ENCODE measurements at regions not wholly inside any gene's neighbourhood (a gene's known extent, or its start where the extent isn't known, plus 50 kb on each side); places are given as distances from the start of the nearest gene placed in this dataset.

GRCh38 chr15:35741395-35741794, 195.4 kb upstream of the DPH6 start:
- no peaks in the 10 kb centered on the region for H3K36me3 ChIP-seq
- ATAC-seq (no peak), DNase-seq (no peak)
- no peaks in the 10 kb centered on the region for H3K27me3 ChIP-seq
- intact Hi-C loops (cut with DNase I): no loop called here
- no peaks in the 10 kb centered on the region for H3K4me1 ChIP-seq
- no peaks in the 10 kb centered on the region for H3K9me3 ChIP-seq
- no peak overlapping the region for H3K4me3 ChIP-seq
- H3K27ac ChIP-seq: no peak overlapping the region
- TF ChIP-seq CTCF (IDR thresholded peaks at IDR 0.05): no peak

- H3K4me3 ChIP-seq: no peak overlapping the region
- no peak for DNase-seq
- no peaks in the 10 kb centered on the region for H3K36me3 ChIP-seq
- no peaks in the 10 kb centered on the region for H3K9me3 ChIP-seq
- no peaks in the 10 kb centered on the region for H3K27me3 ChIP-seq
- intact Hi-C loops (cut with DNase I): no loop called here
- no peak for ATAC-seq
- no peak overlapping the region for H3K27ac ChIP-seq
- H3K4me1 ChIP-seq: no peaks in the 10 kb centered on the region
- TF ChIP-seq CTCF (IDR thresholded peaks at IDR 0.05): no peak
Measured at GRCh38 chr15:35741881-35742280, 195.9 kb upstream of the DPH6 start.

- H3K36me3 ChIP-seq: no peaks in the 10 kb centered on the region
- H3K4me1 ChIP-seq: no peaks in the 10 kb centered on the region
- no peak overlapping the region for H3K4me3 ChIP-seq
- ATAC-seq (no peak), DNase-seq (no peak)
- no peak overlapping the region for H3K27ac ChIP-seq
- H3K9me3 ChIP-seq: no peaks in the 10 kb centered on the region
- TF ChIP-seq CTCF (IDR thresholded peaks at IDR 0.05): no peak
- H3K27me3 ChIP-seq: no peaks in the 10 kb centered on the region
- intact Hi-C loops (cut with DNase I): no loop called here
Measured at GRCh38 chr15:35743321-35743720, 197.4 kb upstream of the DPH6 start.

- TF ChIP-seq CTCF (IDR thresholded peaks at IDR 0.05): no peak
- Histone ChIP-seq H3K36me3 (no peaks in the 10 kb centered on the region), H3K27ac (no peak overlapping the region), H3K4me1 (no peaks in the 10 kb centered on the region), H3K27me3 (no peaks in the 10 kb centered on the region), H3K4me3 (no peak overlapping the region), H3K9me3 (no peaks in the 10 kb centered on the region)
- ATAC-seq: no peak
- intact Hi-C loops (cut with DNase I): no loop called here
- DNase-seq: no peak
Measured at GRCh38 chr15:35746121-35746520, 200.2 kb upstream of the DPH6 start.

- no peak overlapping the region for H3K4me3 ChIP-seq
- DNase-seq (no peak), ATAC-seq (no peak)
- no peaks in the 10 kb centered on the region for H3K27me3 ChIP-seq
- intact Hi-C loops (cut with DNase I): no loop called here
- H3K36me3 ChIP-seq: no peaks in the 10 kb centered on the region
- no peaks in the 10 kb centered on the region for H3K9me3 ChIP-seq
- no peak for TF ChIP-seq CTCF (IDR thresholded peaks at IDR 0.05)
- H3K4me1 ChIP-seq: no peaks in the 10 kb centered on the region
- no peak overlapping the region for H3K27ac ChIP-seq
Measured at GRCh38 chr15:35748105-35748504, 202.1 kb upstream of the DPH6 start.
